Adipose tissue (tissue), 3 donors: ENCODE measurements at regions not wholly inside any gene's neighbourhood (a gene's known extent, or its start where the extent isn't known, plus 50 kb on each side); places are given as distances from the start of the nearest gene placed in this dataset.

Source experiments
- H3K27ac ChIP-seq: one replicate; pipeline ENCODE4 v1.5.1; 2013; ENCODE audit warnings: low read depth, low read length
- WGBS, 3 donors: extraction: QIAGEN DNeasy Blood & Tissue Kit; methylation state at CpG; one replicate each; pipeline ENCODE4 v1.1.7; 2013; 5-methylcytosine and 5-hydroxymethylcytosine counted together
- donor health status: healthy with polysubstance abuse.
- donor health status: Bipolar disorder and iron deficiency.
- donor health status: healthy.

DNA sequence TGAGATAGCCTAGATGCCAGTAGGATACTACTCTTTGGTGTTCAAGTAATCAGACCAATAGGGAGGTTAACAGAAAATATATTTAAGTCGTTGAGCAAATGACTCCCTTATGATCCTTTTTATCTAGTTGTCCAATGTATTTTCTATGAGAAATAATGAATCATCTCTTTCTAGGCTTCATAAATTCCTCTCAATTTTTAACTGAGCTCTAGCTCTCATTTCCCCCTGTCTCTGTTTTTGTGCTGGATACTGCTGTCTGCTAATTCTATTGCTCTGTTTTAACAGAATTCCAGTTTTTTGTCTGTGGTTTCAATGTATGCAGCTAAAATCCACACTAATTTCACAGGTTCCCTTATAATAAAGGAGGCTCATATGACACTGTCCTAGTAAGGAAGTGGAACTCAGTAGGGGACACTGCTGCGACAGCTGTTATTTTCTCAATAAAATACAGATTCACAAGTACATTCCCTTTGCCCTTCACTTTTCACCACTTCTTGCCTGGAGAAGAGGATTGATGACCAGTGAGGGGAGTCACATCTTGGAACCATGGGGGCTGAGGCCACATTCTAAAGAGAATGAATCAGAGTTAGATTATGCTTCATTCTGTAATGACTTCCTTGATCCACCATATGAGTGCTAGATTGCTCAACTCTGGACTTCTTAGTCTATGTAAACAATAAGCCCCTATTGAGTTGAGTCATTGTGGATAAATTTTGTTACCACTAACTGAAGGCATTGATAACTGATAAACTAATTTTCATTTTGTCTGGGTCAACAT lies 558.7 kb upstream of the KCNMB2 start:
- WGBS, 3 donors: 76 to 81% (median 79%) methylated on average over 2 of the region's 2 CpGs
- H3K27ac ChIP-seq: no peak overlapping the region

GRCh38 chr3:177978946-177979345 lies 557.3 kb upstream of the KCNMB2 start:
- H3K27ac ChIP-seq: no peak overlapping the region
- 87 to 98% (median 93%) methylated on average over 1 of the region's 1 CpG for WGBS, 3 donors

GRCh38 chr3:177979703-177980102 lies 556.5 kb upstream of the KCNMB2 start:
- WGBS, 3 donors: 23 to 59% (median 34%) methylated on average over 1 of the region's 1 CpG
- H3K27ac ChIP-seq: no peak overlapping the region

DNA sequence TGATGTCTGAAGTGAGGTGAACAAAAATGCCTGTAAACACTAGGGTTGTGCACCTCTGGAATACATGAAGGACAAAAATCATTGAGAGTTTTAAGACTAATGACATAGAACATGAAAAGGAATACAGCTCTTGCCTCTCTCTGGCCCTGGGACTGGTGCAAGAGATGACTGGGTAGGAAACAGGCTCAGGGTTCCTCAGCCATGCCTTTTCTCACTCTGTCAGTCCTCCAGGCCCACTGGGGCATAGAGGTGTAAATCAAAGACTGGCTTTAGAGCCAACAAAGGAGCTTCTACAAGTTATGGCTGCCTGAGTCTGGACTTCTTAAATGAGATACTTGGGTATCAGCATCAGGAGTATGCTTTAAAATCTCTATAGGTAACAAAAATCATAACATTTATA lies 554.7 kb upstream of the KCNMB2 start:
- H3K27ac ChIP-seq: no peak overlapping the region

GRCh38 chr3:177982034-177982433 lies 554.2 kb upstream of the KCNMB2 start:
- 40 to 67% (median 59%) methylated on average over 1 of the region's 1 CpG for WGBS, 3 donors
- no peak overlapping the region for H3K27ac ChIP-seq

DNA sequence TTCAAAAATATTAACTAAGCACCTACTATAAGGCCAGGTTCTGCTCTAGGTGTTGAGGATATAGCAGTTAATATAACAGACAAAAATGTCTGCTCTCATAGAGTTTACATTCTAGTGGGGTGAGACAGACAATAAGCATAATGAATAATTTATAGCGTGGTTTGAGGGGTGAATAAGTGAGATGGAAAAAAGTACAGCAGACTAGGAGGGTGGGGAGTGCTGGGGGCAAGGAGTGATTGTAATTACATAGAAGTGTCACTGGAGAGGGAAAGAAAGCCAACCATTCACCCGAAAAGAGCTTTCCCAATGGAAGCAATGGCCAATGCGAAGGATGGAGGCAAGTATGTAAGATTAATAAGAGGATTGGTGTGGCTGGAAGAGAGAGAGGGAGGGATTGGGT lies 552.9 kb upstream of the KCNMB2 start:
- no peak overlapping the region for H3K27ac ChIP-seq
- 74 to 99% (median 79%) methylated on average over 3 of the region's 3 CpGs for WGBS, 3 donors

GRCh38 chr3:177992993-177993970 lies 543.0 kb upstream of the KCNMB2 start:
- WGBS, 3 donors: 63 to 82% (median 76%) methylated on average over 6 of the region's 6 CpGs
- no peak overlapping the region for H3K27ac ChIP-seq

GRCh38 chr3:177994976-177995375 lies 541.3 kb upstream of the KCNMB2 start:
- H3K27ac ChIP-seq: no peak overlapping the region

- H3K27ac ChIP-seq: no peak overlapping the region
- WGBS, 3 donors: 76 to 90% (median 84%) methylated on average over 1 of the region's 1 CpG
Observed at GRCh38 chr3:177995381-177996085, 540.7 kb upstream of the KCNMB2 start.

DNA sequence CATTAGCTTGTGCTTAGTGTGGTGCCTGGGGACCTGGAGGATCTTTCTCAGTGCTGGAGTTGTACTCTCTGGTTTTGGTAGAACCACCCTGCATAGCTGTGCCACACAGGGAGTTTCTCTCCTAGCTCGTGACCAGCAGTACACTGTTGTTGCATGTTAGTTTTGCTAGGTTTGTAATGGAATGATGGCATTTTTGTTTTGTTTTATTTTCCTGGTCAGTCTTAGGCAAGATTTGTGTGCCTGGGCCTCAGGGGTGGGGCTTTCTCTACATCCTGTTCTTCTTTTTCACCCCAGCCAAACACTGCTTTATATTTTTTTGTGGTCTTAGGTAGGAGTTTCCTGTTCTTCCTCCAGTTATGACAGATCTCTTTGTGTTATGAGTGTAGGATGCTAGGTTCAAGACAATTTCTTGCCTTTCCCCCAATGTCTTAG lies 534.5 kb upstream of the KCNMB2 start:
- H3K27ac ChIP-seq: no peak overlapping the region
- 65 to 78% (median 70%) methylated on average over 1 of the region's 1 CpG for WGBS, 3 donors

DNA sequence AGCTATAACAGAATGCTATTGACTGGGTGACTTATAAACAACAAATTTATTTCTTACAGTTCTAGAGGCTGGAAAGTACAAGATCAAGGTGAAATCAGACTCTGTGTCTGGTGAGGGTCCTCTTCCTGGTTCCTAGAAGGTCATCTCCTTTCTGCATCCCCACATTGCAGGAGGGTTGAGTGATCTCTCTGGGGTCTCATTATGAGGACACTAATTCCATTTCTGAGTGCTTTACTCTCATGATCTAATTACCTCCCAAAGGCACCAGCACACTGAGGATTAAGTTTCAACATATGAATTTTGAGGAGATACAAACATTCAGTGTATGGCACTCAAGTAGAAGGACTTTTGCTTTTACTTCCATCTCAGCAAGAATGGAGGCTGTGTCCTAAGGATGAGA lies 534.1 kb upstream of the KCNMB2 start:
- no peak overlapping the region for H3K27ac ChIP-seq

DNA sequence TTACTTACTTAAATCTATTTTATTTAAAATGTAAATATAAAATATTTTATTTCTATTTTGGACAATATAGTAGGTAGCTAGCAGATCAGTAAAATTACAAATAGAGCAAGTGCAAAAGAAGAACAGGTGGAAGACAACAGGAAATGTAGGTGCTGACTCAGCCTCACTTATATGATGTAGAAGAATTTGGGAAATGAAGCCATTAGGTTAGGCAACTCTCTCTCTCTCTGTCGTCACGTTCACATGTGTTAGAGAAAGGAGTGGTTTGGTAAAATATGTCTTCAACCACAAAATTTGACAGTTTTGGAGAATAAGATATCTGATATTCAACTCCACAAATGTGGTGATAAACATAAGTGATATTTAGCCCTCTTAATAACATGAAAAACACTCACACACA lies 532.5 kb upstream of the KCNMB2 start:
- H3K27ac ChIP-seq: no peak overlapping the region
- 36 to 70% (median 46%) methylated on average over 2 of the region's 2 CpGs for WGBS, 3 donors

GRCh38 chr3:178005961-178006360 lies 530.3 kb upstream of the KCNMB2 start:
- WGBS, 3 donors: 88 to 100% (median 96%) methylated on average over 1 of the region's 1 CpG
- H3K27ac ChIP-seq: no peak overlapping the region

GRCh38 chr3:178010306-178010705 lies 525.9 kb upstream of the KCNMB2 start:
- 74 to 87% (median 82%) methylated on average over 2 of the region's 2 CpGs for WGBS, 3 donors
- H3K27ac ChIP-seq: no peak overlapping the region

DNA sequence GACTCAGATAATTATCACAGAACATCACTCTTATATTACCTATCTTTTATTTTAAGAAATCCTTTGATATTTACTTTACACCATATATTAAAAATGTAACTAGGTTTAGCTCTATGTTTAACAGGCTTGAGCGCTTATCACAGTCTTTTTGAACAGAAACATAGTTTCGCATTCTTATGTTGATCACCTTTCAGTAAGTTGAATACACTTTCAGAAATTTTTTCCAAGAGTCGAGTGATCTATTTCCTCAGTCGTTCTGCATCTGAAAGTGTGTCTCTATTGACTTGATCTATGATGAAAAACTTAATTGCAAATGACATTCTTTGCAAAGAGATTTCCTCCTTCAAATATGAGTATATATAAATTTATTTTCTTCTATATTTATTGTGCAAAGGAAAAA lies 516.6 kb upstream of the KCNMB2 start:
- WGBS, 3 donors: 85 to 90% (median 88%) methylated on average over 4 of the region's 4 CpGs
- no peak overlapping the region for H3K27ac ChIP-seq

DNA sequence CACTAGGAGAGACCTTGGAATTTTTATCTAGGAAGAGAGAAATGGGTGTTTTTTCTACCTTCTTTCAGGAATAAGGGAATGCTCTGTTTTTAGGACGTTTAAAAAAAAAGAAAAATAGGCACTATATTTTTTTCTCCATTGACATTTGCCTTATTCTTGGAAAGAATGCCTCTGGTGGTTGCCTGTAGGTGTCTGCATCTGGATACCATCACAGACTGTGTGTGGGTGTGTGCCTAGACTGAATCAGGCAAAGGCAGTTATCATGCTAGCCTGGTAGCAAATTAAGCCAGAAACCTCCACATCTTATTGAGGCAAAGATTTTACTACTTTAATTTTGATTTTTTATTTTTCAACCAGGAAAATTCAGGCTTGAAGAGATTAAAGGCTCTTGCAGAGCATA lies 513.6 kb upstream of the KCNMB2 start:
- WGBS, 3 donors: 60 to 85% (median 74%) methylated on average over 1 of the region's 1 CpG
- no peak overlapping the region for H3K27ac ChIP-seq

- no peak overlapping the region for H3K27ac ChIP-seq
- 71 to 93% (median 92%) methylated on average over 1 of the region's 1 CpG for WGBS, 3 donors
Observed at GRCh38 chr3:178028933-178029332, 507.3 kb upstream of the KCNMB2 start.

GRCh38 chr3:178036451-178037144 lies 499.6 kb upstream of the KCNMB2 start:
- no peak overlapping the region for H3K27ac ChIP-seq
- 85 to 91% (median 89%) methylated on average over 4 of the region's 4 CpGs for WGBS, 3 donors

DNA sequence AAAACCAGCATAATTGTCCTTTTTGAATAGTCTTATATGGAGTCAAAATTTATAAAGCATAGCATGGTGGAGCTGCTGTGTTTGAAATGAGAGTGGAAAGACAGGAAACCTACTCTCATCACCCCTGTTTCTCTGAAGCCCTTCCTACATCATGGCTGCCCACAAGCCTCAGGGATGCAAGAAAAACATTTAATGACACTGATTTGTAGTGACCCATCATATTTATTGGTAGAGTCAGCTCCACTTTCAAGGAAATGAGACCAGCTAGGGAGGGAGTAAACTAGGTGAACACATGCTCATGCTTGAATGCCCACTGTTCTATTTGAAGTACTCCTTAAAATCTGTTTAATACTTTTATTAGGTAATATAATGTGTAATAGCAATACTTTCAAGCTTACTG lies 494.3 kb upstream of the KCNMB2 start:
- H3K27ac ChIP-seq: no peak overlapping the region
